ENCODE measurements at regions not wholly inside any gene's neighbourhood (a gene's known extent, or its start where the extent isn't known, plus 50 kb on each side); places are given as distances from the start of the nearest gene placed in this dataset.

DNA sequence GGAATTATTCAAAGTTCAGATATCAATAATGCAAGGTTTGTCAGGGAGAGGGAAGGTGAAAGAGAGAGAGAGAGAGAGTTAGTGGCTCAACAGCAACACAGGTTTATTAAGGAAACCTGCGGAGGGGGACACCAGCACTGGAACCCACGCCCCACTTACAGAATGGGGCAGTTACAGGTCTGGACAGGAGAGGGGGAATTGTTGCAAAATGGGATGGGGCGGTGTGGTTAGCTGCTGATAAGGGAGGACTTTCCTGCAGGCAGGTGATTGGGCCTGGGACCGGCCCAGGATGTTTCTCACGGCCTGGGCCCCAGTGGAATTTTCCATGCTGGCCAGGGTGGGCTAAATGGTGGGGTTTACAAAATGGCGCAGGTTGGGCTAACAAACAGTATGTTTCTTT, 278.2 kb upstream of the SLC16A7 start:
- TF ChIP-seq, protein P1, sequence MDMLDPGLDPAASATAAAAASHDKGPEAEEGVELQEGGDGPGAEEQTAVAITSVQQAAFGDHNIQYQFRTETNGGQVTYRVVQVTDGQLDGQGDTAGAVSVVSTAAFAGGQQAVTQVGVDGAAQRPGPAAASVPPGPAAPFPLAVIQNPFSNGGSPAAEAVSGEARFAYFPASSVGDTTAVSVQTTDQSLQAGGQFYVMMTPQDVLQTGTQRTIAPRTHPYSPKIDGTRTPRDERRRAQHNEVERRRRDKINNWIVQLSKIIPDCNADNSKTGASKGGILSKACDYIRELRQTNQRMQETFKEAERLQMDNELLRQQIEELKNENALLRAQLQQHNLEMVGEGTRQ (IDR thresholded peaks at IDR 0.05; ENCODE audit: low read depth, low read length), result no peak
- TF ChIP-seq POLR2A (IDR thresholded peaks at IDR 0.05; ENCODE audit: low read depth, low read length) (no peak), CHD1 (IDR thresholded peaks at IDR 0.05; ENCODE audit: low read depth, low read length) (no peak), BHLHE40 (IDR thresholded peaks at IDR 0.05; ENCODE audit: low read depth, low read length) (no peak), RAD21 (IDR thresholded peaks at IDR 0.05; ENCODE audit: low read length) (no peak), NFE2L2 (IDR thresholded peaks at IDR 0.05; ENCODE audit: low read depth, low read length) (no peak)
- TF ChIP-seq, protein P2, sequence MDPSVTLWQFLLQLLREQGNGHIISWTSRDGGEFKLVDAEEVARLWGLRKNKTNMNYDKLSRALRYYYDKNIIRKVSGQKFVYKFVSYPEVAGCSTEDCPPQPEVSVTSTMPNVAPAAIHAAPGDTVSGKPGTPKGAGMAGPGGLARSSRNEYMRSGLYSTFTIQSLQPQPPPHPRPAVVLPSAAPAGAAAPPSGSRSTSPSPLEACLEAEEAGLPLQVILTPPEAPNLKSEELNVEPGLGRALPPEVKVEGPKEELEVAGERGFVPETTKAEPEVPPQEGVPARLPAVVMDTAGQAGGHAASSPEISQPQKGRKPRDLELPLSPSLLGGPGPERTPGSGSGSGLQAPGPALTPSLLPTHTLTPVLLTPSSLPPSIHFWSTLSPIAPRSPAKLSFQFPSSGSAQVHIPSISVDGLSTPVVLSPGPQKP (IDR thresholded peaks at IDR 0.05; ENCODE audit: borderline replicate concordance, low read depth, low read length), result no peak
- Histone ChIP-seq H3K4me2 (ENCODE audit: low read depth, low read length) (no peak overlapping the region), H3K56ac (ENCODE audit: extremely low read depth, insufficient read depth, low read length) (no peak overlapping the region), H3K9me3 (ENCODE audit: control insufficient read depth, insufficient read depth, low read length) (no peaks in the 10 kb centered on the region), H3K18ac (ENCODE audit: low read depth, low read length) (no peak overlapping the region), H2BK20ac (ENCODE audit: low read depth, low read length) (no peak overlapping the region), H2AK9ac (replicated peaks; ENCODE audit: low read depth, low read length, poor library complexity) (no peak overlapping the region), H3K9me1 (ENCODE audit: insufficient read depth, low read length) (no peaks in the 10 kb centered on the region), H2BK15ac (ENCODE audit: low read depth, low read length) (no peak overlapping the region), H3K9ac (ENCODE audit: low read depth, low read length) (no peak overlapping the region), H3K79me1 (ENCODE audit: low read depth in 1 of 2, low read length in 2 of 2) (no peaks in the 10 kb centered on the region), H3K4me3 (ENCODE audit: insufficient read depth, low read depth, low read length) (no peak overlapping the region), H3K4ac (ENCODE audit: low read depth, low read length) (no peak overlapping the region), H4K5ac (ENCODE audit: low read depth, low read length) (no peak overlapping the region), H4K91ac (ENCODE audit: insufficient read depth, low read depth, low read length) (no peak overlapping the region), H2BK120ac (ENCODE audit: low read depth, low read length) (no peak overlapping the region), H2AK5ac (ENCODE audit: low read depth, low read length) (no peak overlapping the region), H3K27ac (ENCODE audit: insufficient read depth, low read length) (no peak overlapping the region), H3K4me1 (ENCODE audit: control insufficient read depth, insufficient read depth, low read length) (no peaks in the 10 kb centered on the region), H3K23ac (ENCODE audit: low read depth, low read length) (no peak overlapping the region), H3K36me3 (ENCODE audit: control insufficient read depth, insufficient read depth, low read length) (no peaks in the 10 kb centered on the region), H2AFZ (replicated peaks; ENCODE audit: low read length, poor library complexity) (no peak overlapping the region), H4K8ac (ENCODE audit: low read depth in 2 of 2, low read length in 2 of 2) (no peak overlapping the region), H2BK5ac (ENCODE audit: low read depth, low read length, poor library complexity, severe bottlenecking) (no peak overlapping the region), H4K20me1 (ENCODE audit: insufficient read depth, low read length) (no peaks in the 10 kb centered on the region), H3K14ac (replicated peaks; ENCODE audit: low read depth, low read length) (no peak overlapping the region), H3K27me3 (ENCODE audit: control insufficient read depth, insufficient read depth, low read length) (no peaks in the 10 kb centered on the region)
- dilution Hi-C loops (cut with HindIII; ENCODE audit: low sequenced_read_pairs, unreplicated experiment), result no loop called here
- 53% methylated on average over 2 of the region's 6 CpGs; no CpG with 5 or more reads in 1 of the 2 experiments for WGBS, 2 experiments (ENCODE audit: extremely low coverage in 2 of 2, insufficient read length in 1 of 2)
- no peak for DNase-seq
- in situ Hi-C loops (cut with MboI; ENCODE audit: low sequenced_read_pairs), result no loop called here
- intact Hi-C loops (cut with micrococcal nuclease), result no loop called here
- ATAC-seq (ENCODE audit: low read depth), result no peak
- ChIA-PET POLR2A (ENCODE audit: unreplicated experiment) (no interaction called here), CTCF (no interaction called here)
- BruUV-seq (replicated peaks), result no TSS peak

Measured in IMR-90 (cell line).